GM12874 (cell line): ENCODE measurements at regions not wholly inside any gene's neighbourhood (a gene's known extent, or its start where the extent isn't known, plus 50 kb on each side); places are given as distances from the start of the nearest gene placed in this dataset.

Experiments
- TF ChIP-seq, protein P1 (sequence below): IDR thresholded peaks from 2 replicates; pipeline ENCODE4 v1.5.1; 2011; ENCODE audit warnings: low read depth, mild to moderate bottlenecking, control low read depth, low read length, moderate library complexity; ENCODE audit not compliant: insufficient read depth

DNA sequence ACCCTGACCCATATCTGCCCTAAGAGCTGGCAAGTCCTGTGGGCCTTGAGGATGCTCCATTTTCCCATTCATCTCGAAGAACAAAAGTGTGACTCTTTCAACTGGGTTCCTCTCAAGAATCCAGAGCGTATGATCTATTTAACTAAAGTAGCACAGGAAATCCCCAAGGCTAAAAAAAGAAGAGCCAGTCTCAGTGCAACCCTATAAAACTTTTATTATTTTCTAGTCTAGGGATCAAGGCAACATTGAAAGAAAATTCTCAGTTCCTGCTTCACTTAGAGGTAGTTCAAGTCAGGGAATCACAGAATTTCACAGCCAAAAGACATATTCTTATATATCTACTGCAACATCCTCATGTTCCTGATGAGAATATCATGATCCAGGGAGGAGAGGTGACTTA, 51.6 kb upstream of the GRM7 start:
- TF ChIP-seq, protein P1, sequence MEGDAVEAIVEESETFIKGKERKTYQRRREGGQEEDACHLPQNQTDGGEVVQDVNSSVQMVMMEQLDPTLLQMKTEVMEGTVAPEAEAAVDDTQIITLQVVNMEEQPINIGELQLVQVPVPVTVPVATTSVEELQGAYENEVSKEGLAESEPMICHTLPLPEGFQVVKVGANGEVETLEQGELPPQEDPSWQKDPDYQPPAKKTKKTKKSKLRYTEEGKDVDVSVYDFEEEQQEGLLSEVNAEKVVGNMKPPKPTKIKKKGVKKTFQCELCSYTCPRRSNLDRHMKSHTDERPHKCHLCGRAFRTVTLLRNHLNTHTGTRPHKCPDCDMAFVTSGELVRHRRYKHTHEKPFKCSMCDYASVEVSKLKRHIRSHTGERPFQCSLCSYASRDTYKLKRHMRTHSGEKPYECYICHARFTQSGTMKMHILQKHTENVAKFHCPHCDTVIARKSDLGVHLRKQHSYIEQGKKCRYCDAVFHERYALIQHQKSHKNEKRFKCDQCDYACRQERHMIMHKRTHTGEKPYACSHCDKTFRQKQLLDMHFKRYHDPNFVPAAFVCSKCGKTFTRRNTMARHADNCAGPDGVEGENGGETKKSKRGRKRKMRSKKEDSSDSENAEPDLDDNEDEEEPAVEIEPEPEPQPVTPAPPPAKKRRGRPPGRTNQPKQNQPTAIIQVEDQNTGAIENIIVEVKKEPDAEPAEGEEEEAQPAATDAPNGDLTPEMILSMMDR = no peak
